Lower leg skin (tissue), 4 donors: ENCODE measurements at regions not wholly inside any gene's neighbourhood (a gene's known extent, or its start where the extent isn't known, plus 50 kb on each side); places are given as distances from the start of the nearest gene placed in this dataset.

Source experiments
- DNase-seq, 2 donors: peaks; one replicate each; pipeline ENCODE4 v3.0.0-alpha.2; 2019; ENCODE audit warnings: low spot score in 2 of 2
- H3K4me3 ChIP-seq: fragments of 200-600 bp; sonication (generic); 2 replicates; pipeline ENCODE4 v1.5.1; 2017; ENCODE audit warnings: mild to moderate bottlenecking, low read depth; ENCODE audit not compliant: poor library complexity, severe bottlenecking
- POLR2A ChIP-seq, 2 donors: fragments of 450-650 bp; IDR thresholded peaks; one replicate each; pipeline ENCODE4 v1.6.1; 2016 to 2017; ENCODE audit warnings: antibody characterized with exemption in 2 of 2, mild to moderate bottlenecking in 1 of 2, moderate library complexity in 1 of 2
- WGBS, 2 donors: methylation state at CpG; one replicate each; pipeline ENCODE4 v1.1.5; 2018; 5-methylcytosine and 5-hydroxymethylcytosine counted together
- intact Hi-C: fragments of 100-400 bp; cut with DNase I; formaldehyde crosslinking; loops from one replicate; pipeline ENCODE4 v1.15.0; 2023; ENCODE audit warnings: low total_unique reads
- TF ChIP-seq, protein P1 (sequence below), 3 donors: fragments of 450-650 bp; IDR thresholded peaks; one replicate each; pipeline ENCODE4 v1.5.1; 2016; ENCODE audit warnings: antibody characterized with exemption in 3 of 3, mild to moderate bottlenecking in 3 of 3, moderate library complexity in 2 of 3

GRCh38 chr9:87065981-87066380 lies 118.7 kb upstream of the GAS1 start:
- DNase-seq, result no peak
- intact Hi-C loops, result no loop called here
- no peak for TF ChIP-seq POLR2A (IDR thresholded peaks at IDR 0.05)
- TF ChIP-seq, protein P1, sequence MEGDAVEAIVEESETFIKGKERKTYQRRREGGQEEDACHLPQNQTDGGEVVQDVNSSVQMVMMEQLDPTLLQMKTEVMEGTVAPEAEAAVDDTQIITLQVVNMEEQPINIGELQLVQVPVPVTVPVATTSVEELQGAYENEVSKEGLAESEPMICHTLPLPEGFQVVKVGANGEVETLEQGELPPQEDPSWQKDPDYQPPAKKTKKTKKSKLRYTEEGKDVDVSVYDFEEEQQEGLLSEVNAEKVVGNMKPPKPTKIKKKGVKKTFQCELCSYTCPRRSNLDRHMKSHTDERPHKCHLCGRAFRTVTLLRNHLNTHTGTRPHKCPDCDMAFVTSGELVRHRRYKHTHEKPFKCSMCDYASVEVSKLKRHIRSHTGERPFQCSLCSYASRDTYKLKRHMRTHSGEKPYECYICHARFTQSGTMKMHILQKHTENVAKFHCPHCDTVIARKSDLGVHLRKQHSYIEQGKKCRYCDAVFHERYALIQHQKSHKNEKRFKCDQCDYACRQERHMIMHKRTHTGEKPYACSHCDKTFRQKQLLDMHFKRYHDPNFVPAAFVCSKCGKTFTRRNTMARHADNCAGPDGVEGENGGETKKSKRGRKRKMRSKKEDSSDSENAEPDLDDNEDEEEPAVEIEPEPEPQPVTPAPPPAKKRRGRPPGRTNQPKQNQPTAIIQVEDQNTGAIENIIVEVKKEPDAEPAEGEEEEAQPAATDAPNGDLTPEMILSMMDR (IDR thresholded peaks at IDR 0.05), result no peak
- WGBS, 2 donors, result 72 to 73% methylated on average over 4 of the region's 4 CpGs
- no peak overlapping the region for H3K4me3 ChIP-seq

GRCh38 chr9:87067426-87067825 lies 120.1 kb upstream of the GAS1 start:
- TF ChIP-seq POLR2A (IDR thresholded peaks at IDR 0.05), result no peak
- TF ChIP-seq, protein P1 (IDR thresholded peaks at IDR 0.05), result no peak
- H3K4me3 ChIP-seq, result no peak overlapping the region
- intact Hi-C loops, result no loop called here
- DNase-seq, result no peak
- 82 to 88% methylated on average over 1 of the region's 1 CpG for WGBS, 2 donors

GRCh38 chr9:87068177-87068840 lies 121.0 kb upstream of the GAS1 start:
- no peak for DNase-seq
- intact Hi-C loops, result no loop called here
- TF ChIP-seq, protein P1 (IDR thresholded peaks at IDR 0.05), result no peak
- TF ChIP-seq POLR2A (IDR thresholded peaks at IDR 0.05), result no peak
- H3K4me3 ChIP-seq, result no peak overlapping the region
- WGBS, 2 donors, result 89 to 93% methylated on average over 4 of the region's 4 CpGs

DNA sequence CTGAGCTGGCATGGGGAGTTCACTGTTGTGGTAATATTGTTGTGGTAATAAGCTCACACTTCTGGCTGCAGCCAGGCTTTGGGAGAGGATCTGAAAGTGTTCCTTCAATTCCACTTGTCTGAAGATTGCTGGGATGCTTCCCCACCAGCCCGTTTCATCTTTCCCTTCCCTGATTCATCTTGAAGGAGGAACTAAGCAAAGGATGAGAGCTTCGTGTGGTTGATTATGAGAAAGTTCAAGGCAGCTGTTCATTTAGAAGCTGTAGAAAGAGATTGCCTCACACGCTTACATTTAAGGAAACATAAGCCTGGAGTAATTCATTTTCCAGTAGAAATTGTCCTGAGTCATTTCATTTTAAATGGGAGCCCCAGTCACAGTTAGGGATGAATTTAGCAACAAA lies 122.4 kb upstream of the GAS1 start:
- intact Hi-C loops, result no loop called here
- WGBS, 2 donors, result 57 to 65% methylated on average over 3 of the region's 3 CpGs

DNA sequence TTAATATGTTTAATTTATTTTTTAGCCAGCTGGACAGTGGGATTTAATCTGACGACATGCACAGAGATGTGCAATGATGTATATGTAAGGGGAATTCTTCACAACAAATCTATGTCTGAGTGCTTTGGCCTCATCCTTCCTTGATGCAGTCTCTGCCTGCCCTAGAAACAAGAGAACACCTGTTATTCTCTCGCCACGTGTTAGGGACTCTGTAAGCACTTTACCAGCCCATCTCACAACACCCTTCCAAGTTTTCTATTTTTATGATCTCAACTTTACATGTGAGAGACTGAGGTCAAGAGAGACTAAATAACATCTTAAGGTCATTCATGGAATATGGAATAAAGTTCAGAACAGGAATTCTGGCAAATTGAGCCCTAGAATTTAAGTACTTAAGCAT lies 123.0 kb upstream of the GAS1 start:
- 91 to 94% methylated on average over 3 of the region's 3 CpGs for WGBS, 2 donors
- intact Hi-C loops, result no loop called here
- DNase-seq, result no peak
- H3K4me3 ChIP-seq, result no peak overlapping the region
- TF ChIP-seq, protein P1 (IDR thresholded peaks at IDR 0.05), result no peak
- no peak for TF ChIP-seq POLR2A (IDR thresholded peaks at IDR 0.05)

More for the DNA sequence above, 122.4 kb upstream of the GAS1 start:
- DNase-seq, result no peak
- no peak overlapping the region for H3K4me3 ChIP-seq
- TF ChIP-seq, protein P1 (IDR thresholded peaks at IDR 0.05), result no peak
- no peak for TF ChIP-seq POLR2A (IDR thresholded peaks at IDR 0.05)

GRCh38 chr9:87071473-87071872 lies 124.2 kb upstream of the GAS1 start:
- no peak for TF ChIP-seq POLR2A (IDR thresholded peaks at IDR 0.05)
- TF ChIP-seq, protein P1 (IDR thresholded peaks at IDR 0.05), result no peak
- WGBS, 2 donors, result 85 to 91% methylated on average over 3 of the region's 3 CpGs
- intact Hi-C loops, result no loop called here

More at GRCh38 chr9:87071473-87071872, 124.2 kb upstream of the GAS1 start:
- H3K4me3 ChIP-seq, result no peak overlapping the region
- no peak for DNase-seq
